Astrocyte (in vitro differentiated cells and primary cell): ENCODE measurements at regions not wholly inside any gene's neighbourhood (a gene's known extent, or its start where the extent isn't known, plus 50 kb on each side); places are given as distances from the start of the nearest gene placed in this dataset.

ENCODE experiments used
- DNase-seq: peaks from one replicate; pipeline ENCODE4 v3.0.0-alpha.2; 2010; ENCODE audit warnings: low read depth
- FAIRE-seq: peaks from 2 replicates; lab custom pipeline; 2011; peaks lifted over from hg19 to GRCh38; lab: Jason Lieb, UNC
- H2AFZ ChIP-seq: 2 replicates; pipeline ENCODE4 v1.6.0; 2012; ENCODE audit warnings: low read depth, low read length, inconsistent platforms
- H3K27ac ChIP-seq: 2 replicates; pipeline ENCODE4 v1.5.1; 2011; ENCODE audit warnings: low read depth, low read length, inconsistent platforms
- H3K27me3 ChIP-seq: 2 replicates; pipeline ENCODE4 v1.6.0; 2011; ENCODE audit warnings: low read length, inconsistent platforms; ENCODE audit not compliant: insufficient read depth
- H3K36me3 ChIP-seq: 2 replicates; pipeline ENCODE4 v1.5.1; 2011; ENCODE audit warnings: low read length, inconsistent platforms; ENCODE audit not compliant: insufficient read depth
- H3K4me1 ChIP-seq: 2 replicates; pipeline ENCODE4 v1.5.1; 2011; ENCODE audit warnings: low read length, inconsistent platforms; ENCODE audit not compliant: insufficient read depth
- H3K4me2 ChIP-seq: 2 replicates; pipeline ENCODE4 v1.6.0; 2012; ENCODE audit warnings: low read length, inconsistent platforms
- H3K4me3 ChIP-seq: 2 replicates; pipeline ENCODE4 v1.5.1; 2011; ENCODE audit warnings: low read depth, mild to moderate bottlenecking, low read length, inconsistent platforms; ENCODE audit not compliant: insufficient read depth
- H3K79me2 ChIP-seq: 2 replicates; pipeline ENCODE4 v1.6.0; 2012; ENCODE audit warnings: mild to moderate bottlenecking, low read length, inconsistent platforms; ENCODE audit not compliant: insufficient read depth
- H3K9ac ChIP-seq: 2 replicates; pipeline ENCODE4 v1.6.0; 2012; ENCODE audit warnings: mild to moderate bottlenecking, low read length, inconsistent platforms
- H3K9me3 ChIP-seq: 2 replicates; pipeline ENCODE4 v1.5.1; 2012; ENCODE audit warnings: low read depth, mild to moderate bottlenecking, low read length, inconsistent platforms; ENCODE audit not compliant: insufficient read depth
- H4K20me1 ChIP-seq: 2 replicates; pipeline ENCODE4 v1.6.0; 2012; ENCODE audit warnings: low read length, inconsistent platforms; ENCODE audit not compliant: insufficient read depth
- H3K27ac Mint-ChIP-seq: one replicate; pipeline ENCODE4 v1.8.0; 2021; ENCODE audit warnings: mild to moderate bottlenecking, mixed read lengths; ENCODE audit not compliant: unreplicated experiment
- H3K27me3 Mint-ChIP-seq: one replicate; pipeline ENCODE4 v1.8.0; 2021; ENCODE audit warnings: low read depth, mixed read lengths; ENCODE audit not compliant: unreplicated experiment
- H3K36me3 Mint-ChIP-seq: one replicate; pipeline ENCODE4 v1.8.0; 2021; ENCODE audit warnings: low read depth, mixed read lengths; ENCODE audit not compliant: unreplicated experiment
- H3K4me1 Mint-ChIP-seq: one replicate; pipeline ENCODE4 v1.8.0; 2021; ENCODE audit warnings: low read depth, mixed read lengths; ENCODE audit not compliant: unreplicated experiment
- H3K4me3 Mint-ChIP-seq: one replicate; pipeline ENCODE4 v1.8.0; 2021; ENCODE audit warnings: mild to moderate bottlenecking, moderate library complexity, mixed read lengths; ENCODE audit not compliant: unreplicated experiment
- H3K9me3 Mint-ChIP-seq: one replicate; pipeline ENCODE4 v1.8.0; 2021; ENCODE audit warnings: mild to moderate bottlenecking, mixed read lengths; ENCODE audit not compliant: unreplicated experiment
- EZH2 ChIP-seq: IDR thresholded peaks from 2 replicates; pipeline ENCODE4 v1.6.1; 2012; ENCODE audit warnings: mild to moderate bottlenecking, low read length, inconsistent platforms; ENCODE audit not compliant: insufficient read depth
- TF ChIP-seq, protein P1 (sequence below): IDR thresholded peaks from 2 replicates; pipeline ENCODE4 v1.5.1; 2011; ENCODE audit warnings: low read depth, mild to moderate bottlenecking, inconsistent platforms, low read length, moderate library complexity; ENCODE audit not compliant: insufficient read depth

- H3K9ac ChIP-seq, result no peak overlapping the region
- TF ChIP-seq, protein P1, sequence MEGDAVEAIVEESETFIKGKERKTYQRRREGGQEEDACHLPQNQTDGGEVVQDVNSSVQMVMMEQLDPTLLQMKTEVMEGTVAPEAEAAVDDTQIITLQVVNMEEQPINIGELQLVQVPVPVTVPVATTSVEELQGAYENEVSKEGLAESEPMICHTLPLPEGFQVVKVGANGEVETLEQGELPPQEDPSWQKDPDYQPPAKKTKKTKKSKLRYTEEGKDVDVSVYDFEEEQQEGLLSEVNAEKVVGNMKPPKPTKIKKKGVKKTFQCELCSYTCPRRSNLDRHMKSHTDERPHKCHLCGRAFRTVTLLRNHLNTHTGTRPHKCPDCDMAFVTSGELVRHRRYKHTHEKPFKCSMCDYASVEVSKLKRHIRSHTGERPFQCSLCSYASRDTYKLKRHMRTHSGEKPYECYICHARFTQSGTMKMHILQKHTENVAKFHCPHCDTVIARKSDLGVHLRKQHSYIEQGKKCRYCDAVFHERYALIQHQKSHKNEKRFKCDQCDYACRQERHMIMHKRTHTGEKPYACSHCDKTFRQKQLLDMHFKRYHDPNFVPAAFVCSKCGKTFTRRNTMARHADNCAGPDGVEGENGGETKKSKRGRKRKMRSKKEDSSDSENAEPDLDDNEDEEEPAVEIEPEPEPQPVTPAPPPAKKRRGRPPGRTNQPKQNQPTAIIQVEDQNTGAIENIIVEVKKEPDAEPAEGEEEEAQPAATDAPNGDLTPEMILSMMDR, result no peak
- no peak for TF ChIP-seq EZH2
- H3K79me2 ChIP-seq, result no peaks in the 10 kb centered on the region
- Mint-ChIP-seq H3K27me3 (no peaks in the 10 kb centered on the region), H3K27ac (no peak overlapping the region), H3K4me3 (no peak overlapping the region), H3K9me3 (no peaks in the 10 kb centered on the region), H3K4me1 (no peaks in the 10 kb centered on the region), H3K36me3 (no peaks in the 10 kb centered on the region)
- no peaks in the 10 kb centered on the region for H3K36me3 ChIP-seq
- no peak overlapping the region for H3K27ac ChIP-seq
- no peaks in the 10 kb centered on the region for H3K9me3 ChIP-seq
- no peaks in the 10 kb centered on the region for H3K27me3 ChIP-seq
- H3K4me1 ChIP-seq, result no peaks in the 10 kb centered on the region
- no peak for DNase-seq
- H3K4me2 ChIP-seq, result no peak overlapping the region
- no peak for FAIRE-seq
- H3K4me3 ChIP-seq, result no peak overlapping the region
- H2AFZ ChIP-seq, result no peak overlapping the region
- H4K20me1 ChIP-seq, result no peaks in the 10 kb centered on the region
Measured at GRCh38 chr11:80565231-80565630, 1124.4 kb upstream of the TENM4 start.

DNA sequence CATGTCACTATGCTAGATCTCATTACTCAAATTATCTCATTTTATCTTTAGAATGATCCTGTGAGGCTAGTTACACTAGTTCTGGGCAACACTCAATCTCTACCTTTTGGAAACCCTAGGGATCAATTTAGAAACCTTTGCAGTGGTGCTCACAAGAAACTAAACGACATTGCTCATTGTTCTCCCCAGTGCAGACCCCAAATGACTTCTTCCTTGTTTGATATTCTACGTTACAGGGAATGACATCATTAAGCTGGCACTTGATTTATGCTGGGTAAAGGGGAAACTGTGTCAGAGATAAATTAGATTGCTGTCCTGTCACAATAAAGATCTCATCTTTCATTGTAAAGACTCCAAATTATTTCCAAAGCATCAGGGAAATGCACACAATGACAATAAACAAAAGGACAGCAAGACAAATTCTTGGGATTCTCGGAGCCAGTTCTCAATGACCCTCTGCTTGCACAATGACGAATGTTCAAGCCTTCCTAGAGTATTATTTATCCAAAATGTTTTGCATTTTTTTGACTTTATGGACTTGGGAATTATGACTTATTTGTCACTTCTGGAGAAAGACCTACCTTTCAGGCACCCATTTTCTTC is 1121.8 kb upstream of the TENM4 start:
- no peak overlapping the region for H3K27ac Mint-ChIP-seq
- no peaks in the 10 kb centered on the region for H3K36me3 ChIP-seq
- FAIRE-seq, result no peak
- no peak overlapping the region for H3K4me2 ChIP-seq
- H3K4me3 ChIP-seq, result no peak overlapping the region
- H3K36me3 Mint-ChIP-seq, result no peaks in the 10 kb centered on the region
- no peaks in the 10 kb centered on the region for H3K4me1 Mint-ChIP-seq
- TF ChIP-seq, protein P1, result no peak
- no peak for TF ChIP-seq EZH2
- H3K27me3 Mint-ChIP-seq, result peaks cover 2% of the 10 kb centered on the region
- no peaks in the 10 kb centered on the region for H3K4me1 ChIP-seq
- no peaks in the 10 kb centered on the region for H4K20me1 ChIP-seq
- DNase-seq, result no peak
- H3K9me3 Mint-ChIP-seq, result peaks cover 1% of the 10 kb centered on the region
- H3K79me2 ChIP-seq, result no peaks in the 10 kb centered on the region
- peaks cover 2% of the 10 kb centered on the region for H3K27me3 ChIP-seq
- H3K9ac ChIP-seq, result no peak overlapping the region
- H2AFZ ChIP-seq, result no peak overlapping the region
- H3K4me3 Mint-ChIP-seq, result no peak overlapping the region
- H3K9me3 ChIP-seq, result no peaks in the 10 kb centered on the region
- H3K27ac ChIP-seq, result no peak overlapping the region

DNA sequence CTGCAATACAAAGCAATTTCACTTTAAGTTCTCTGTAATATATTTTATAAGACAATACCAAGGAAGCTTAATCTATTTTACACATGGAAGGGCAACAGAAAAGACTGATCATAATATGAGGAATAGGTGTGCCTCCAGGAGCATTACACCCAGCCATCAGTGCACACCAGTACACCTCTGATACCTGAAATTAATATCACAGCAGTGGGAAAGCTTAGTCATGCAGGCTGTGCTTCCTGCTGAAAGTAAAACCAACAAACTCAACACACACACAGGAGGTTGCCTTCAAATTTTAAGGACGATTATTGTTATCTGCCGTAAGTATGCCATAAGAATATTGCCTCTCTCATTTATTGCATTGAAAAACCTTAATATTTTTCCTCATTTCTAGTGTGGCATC is 1119.1 kb upstream of the TENM4 start:
- no peaks in the 10 kb centered on the region for H3K4me1 ChIP-seq
- H2AFZ ChIP-seq, result no peak overlapping the region
- H3K4me2 ChIP-seq, result no peak overlapping the region
- no peak overlapping the region for H3K9ac ChIP-seq
- H3K27ac ChIP-seq, result no peak overlapping the region
- peaks cover 2% of the 10 kb centered on the region for H3K27me3 ChIP-seq
- no peaks in the 10 kb centered on the region for H4K20me1 ChIP-seq
- TF ChIP-seq, protein P1, result no peak
- no peak for TF ChIP-seq EZH2
- no peaks in the 10 kb centered on the region for H3K36me3 ChIP-seq
- DNase-seq (no peak), FAIRE-seq (no peak)
- Mint-ChIP-seq H3K27me3 (peaks cover 2% of the 10 kb centered on the region), H3K9me3 (peaks cover 1% of the 10 kb centered on the region), H3K4me1 (no peaks in the 10 kb centered on the region), H3K27ac (no peak overlapping the region), H3K36me3 (no peaks in the 10 kb centered on the region), H3K4me3 (no peak overlapping the region)
- no peaks in the 10 kb centered on the region for H3K9me3 ChIP-seq
- H3K4me3 ChIP-seq, result no peak overlapping the region
- H3K79me2 ChIP-seq, result no peaks in the 10 kb centered on the region
